HCT116 (cell line): ENCODE measurements at regions not wholly inside any gene's neighbourhood (a gene's known extent, or its start where the extent isn't known, plus 50 kb on each side); places are given as distances from the start of the nearest gene placed in this dataset.

ENCODE experiments used
- CTCF ChIP-seq, 3 experiments: fragments of 200-600 bp in 1 of 3; sonication (generic) in 1 of 3; IDR thresholded peaks in 2 of 3; conservative IDR thresholded peaks in 1 of 3; 2 replicates each; pipeline ENCODE4 v1.5.1; 2012 to 2017; ENCODE audit warnings: low read depth in 2 of 3, low read length in 2 of 3, antibody characterized with exemption in 1 of 3, borderline replicate concordance in 1 of 3, control low read depth in 1 of 3, mild to moderate bottlenecking in 1 of 3, mixed read lengths in 1 of 3, mixed run types in 1 of 3, moderate library complexity in 1 of 3; ENCODE audit not compliant: insufficient read depth in 1 of 3
- EGR1 ChIP-seq: IDR thresholded peaks from 2 replicates; pipeline ENCODE4 v1.6.1; 2012; ENCODE audit warnings: low read depth
- EZH2 ChIP-seq: fragments of 200-600 bp; sonication (generic); IDR thresholded peaks from 2 replicates; pipeline ENCODE4 v1.6.1; 2017; ENCODE audit warnings: antibody characterized with exemption, mixed run types
- EZH2phosphoT487 ChIP-seq: fragments of 200-600 bp; IDR thresholded peaks from 2 replicates; pipeline ENCODE4 v1.6.1; 2018; ENCODE audit warnings: antibody characterized with exemption, borderline replicate concordance
- JUND ChIP-seq: IDR thresholded peaks from 2 replicates; pipeline ENCODE4 v1.6.1; 2012
- POLR2A ChIP-seq: IDR thresholded peaks from 2 replicates; pipeline ENCODE4 v1.7.0; 2011; ENCODE audit warnings: borderline replicate concordance; ENCODE audit not compliant: insufficient read depth, insufficient read length; ENCODE audit errors: extremely low read depth
- POLR2AphosphoS5 ChIP-seq: IDR thresholded peaks from 2 replicates; pipeline ENCODE4 v1.6.1; 2011; ENCODE audit warnings: mild to moderate bottlenecking, low read depth, low read length, moderate library complexity
- RAD21 ChIP-seq: IDR thresholded peaks from 2 replicates; pipeline ENCODE4 v1.6.1; 2012; ENCODE audit warnings: low read depth, mild to moderate bottlenecking
- SP1 ChIP-seq: IDR thresholded peaks from 2 replicates; pipeline ENCODE4 v1.6.1; 2012; ENCODE audit warnings: low read depth
- SRF ChIP-seq: IDR thresholded peaks from 2 replicates; pipeline ENCODE4 v1.6.1; 2012; ENCODE audit warnings: low read depth
- TCF7L2 ChIP-seq: IDR thresholded peaks from 2 replicates; pipeline ENCODE4 v1.7.0; 2011; ENCODE audit warnings: borderline replicate concordance, inconsistent platforms; ENCODE audit not compliant: insufficient read depth, insufficient read length; ENCODE audit errors: extremely low read depth

- TF ChIP-seq CTCF (IDR thresholded peaks at IDR 0.05 in 2 of 3, conservative IDR thresholded peaks at IDR 0.05 in 1 of 3; ENCODE audit: borderline replicate concordance in 1 of 3, insufficient read depth in 1 of 3, low read depth in 2 of 3, low read length in 2 of 3) (no peak), JUND (no peak), EZH2phosphoT487 (no peak), RAD21 (no peak), EZH2 (no peak), POLR2A (no peak), TCF7L2 (no peak), EGR1 (no peak), SP1 (no peak), POLR2AphosphoS5 (no peak), SRF (no peak)
Observed at GRCh38 chr4:119921830-119922229, 144.8 kb downstream of the MAD2L1 start.
